Upper lobe of right lung (tissue), 1 donor: ENCODE measurements at regions not wholly inside any gene's neighbourhood (a gene's known extent, or its start where the extent isn't known, plus 50 kb on each side); places are given as distances from the start of the nearest gene placed in this dataset.
A peak's percentile ranks its signal among the peaks of the same experiment; 100 is the strongest.

Experiments
- ATAC-seq: fragments of 200-7000 bp; cut with Tn5 transposase; one replicate; pipeline ENCODE4 v1.9.1; 2020; ENCODE audit warnings: mild to moderate bottlenecking, moderate library complexity
- DNase-seq: peaks from one replicate; pipeline ENCODE4 v3.0.0-alpha.2; 2020
- H3K27ac ChIP-seq: fragments of 200-600 bp; one replicate; pipeline ENCODE4 v1.8.0; 2022
- H3K27me3 ChIP-seq: fragments of 200-600 bp; one replicate; pipeline ENCODE4 v1.8.0; 2022; ENCODE audit warnings: mild to moderate bottlenecking
- H3K36me3 ChIP-seq: fragments of 200-600 bp; one replicate; pipeline ENCODE4 v1.8.0; 2022
- H3K4me1 ChIP-seq: fragments of 200-600 bp; one replicate; pipeline ENCODE4 v1.8.0; 2022
- H3K4me3 ChIP-seq: fragments of 200-600 bp; one replicate; pipeline ENCODE4 v1.8.0; 2022; ENCODE audit warnings: mild to moderate bottlenecking
- H3K9me3 ChIP-seq: fragments of 200-600 bp; one replicate; pipeline ENCODE4 v1.8.0; 2022
- intact Hi-C: fragments of 100-400 bp; cut with DNase I; formaldehyde crosslinking; loops from one replicate; pipeline ENCODE4 v1.11.0; 2022
- TF ChIP-seq, protein P1 (sequence below): fragments of 200-600 bp; IDR thresholded peaks from one replicate; pipeline ENCODE4 v1.8.0; 2022; ENCODE audit warnings: antibody characterized with exemption
- donor health status: DM: no; HTN: yes; CAD: no; lungs with severe emphysema.

DNA sequence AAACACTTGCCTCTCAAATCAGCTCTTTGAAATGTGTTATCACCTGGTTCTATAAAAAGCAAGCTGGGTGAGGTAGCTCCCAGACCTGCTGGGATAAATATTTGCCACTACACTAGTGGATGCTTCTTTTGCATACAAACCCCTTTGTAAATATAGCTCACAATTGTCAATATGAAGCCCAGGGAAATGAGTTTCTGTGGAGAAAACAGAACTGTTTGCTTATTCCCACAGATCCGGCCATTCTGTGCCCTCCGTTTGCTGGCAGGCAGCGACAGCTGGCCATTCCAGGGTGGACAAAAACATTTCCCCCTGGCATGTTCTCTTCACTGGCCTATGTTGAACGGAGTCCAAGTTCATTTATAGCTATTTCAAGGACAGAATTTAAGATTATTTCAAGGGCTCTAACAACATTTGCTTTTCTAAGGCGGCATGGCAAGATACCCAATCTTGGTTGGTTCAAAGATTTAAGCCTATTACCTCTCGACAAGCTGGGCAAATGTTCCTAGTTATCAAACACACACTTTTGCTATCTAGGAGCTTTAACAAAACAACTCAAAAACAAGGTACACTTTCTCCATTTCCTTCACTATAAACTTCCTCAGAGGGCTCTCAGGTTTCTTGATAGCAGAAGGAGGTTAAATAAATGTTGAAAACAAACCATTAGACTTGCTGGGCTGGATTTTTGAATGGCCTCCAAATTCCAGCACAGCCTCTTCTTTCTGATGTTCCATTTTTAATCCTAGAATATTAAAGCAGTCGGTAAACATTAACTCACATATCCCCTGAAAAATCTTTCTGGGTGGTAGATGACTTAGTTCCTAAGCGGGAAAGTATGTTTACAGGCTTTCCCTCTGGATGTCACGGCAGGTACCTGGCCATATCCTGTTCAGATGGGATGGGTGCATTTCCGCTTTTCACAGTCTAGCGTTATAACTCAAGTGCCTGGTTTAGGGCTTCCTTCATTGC lies 332.3 kb downstream of the PLK2 start:
- TF ChIP-seq, protein P1, sequence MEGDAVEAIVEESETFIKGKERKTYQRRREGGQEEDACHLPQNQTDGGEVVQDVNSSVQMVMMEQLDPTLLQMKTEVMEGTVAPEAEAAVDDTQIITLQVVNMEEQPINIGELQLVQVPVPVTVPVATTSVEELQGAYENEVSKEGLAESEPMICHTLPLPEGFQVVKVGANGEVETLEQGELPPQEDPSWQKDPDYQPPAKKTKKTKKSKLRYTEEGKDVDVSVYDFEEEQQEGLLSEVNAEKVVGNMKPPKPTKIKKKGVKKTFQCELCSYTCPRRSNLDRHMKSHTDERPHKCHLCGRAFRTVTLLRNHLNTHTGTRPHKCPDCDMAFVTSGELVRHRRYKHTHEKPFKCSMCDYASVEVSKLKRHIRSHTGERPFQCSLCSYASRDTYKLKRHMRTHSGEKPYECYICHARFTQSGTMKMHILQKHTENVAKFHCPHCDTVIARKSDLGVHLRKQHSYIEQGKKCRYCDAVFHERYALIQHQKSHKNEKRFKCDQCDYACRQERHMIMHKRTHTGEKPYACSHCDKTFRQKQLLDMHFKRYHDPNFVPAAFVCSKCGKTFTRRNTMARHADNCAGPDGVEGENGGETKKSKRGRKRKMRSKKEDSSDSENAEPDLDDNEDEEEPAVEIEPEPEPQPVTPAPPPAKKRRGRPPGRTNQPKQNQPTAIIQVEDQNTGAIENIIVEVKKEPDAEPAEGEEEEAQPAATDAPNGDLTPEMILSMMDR = no peak
- Histone ChIP-seq H3K27me3 (no peaks in the 10 kb centered on the region), H3K27ac (peak overlapping the region; percentile 33), H3K9me3 (no peaks in the 10 kb centered on the region), H3K4me3 (no peak overlapping the region), H3K36me3 (no peaks in the 10 kb centered on the region), H3K4me1 (peaks cover 6% of the 10 kb centered on the region)
- ATAC-seq (peak; percentile 85), DNase-seq (no peak)
- intact Hi-C loops = no loop called here

DNA sequence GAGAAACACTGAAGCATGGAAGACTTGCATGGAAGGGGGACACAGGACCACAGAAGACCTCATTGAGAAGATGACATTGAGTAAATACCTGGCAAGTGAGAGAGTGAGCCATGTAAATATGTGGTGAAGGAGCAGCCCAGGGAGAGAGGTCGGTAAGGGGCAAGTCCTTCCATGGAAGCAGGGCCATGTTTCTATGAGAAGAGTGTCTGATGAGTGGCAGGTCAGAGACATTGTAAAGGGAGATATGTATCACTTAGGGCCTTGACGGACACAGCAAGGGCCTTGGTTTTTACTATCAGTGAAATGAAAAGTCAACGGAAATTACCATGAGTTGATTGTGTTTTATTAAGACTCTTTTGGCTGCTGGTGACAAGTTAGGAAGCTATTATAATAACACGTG lies 336.4 kb downstream of the PLK2 start:
- Histone ChIP-seq H3K4me1 (peaks cover 6% of the 10 kb centered on the region), H3K27me3 (no peaks in the 10 kb centered on the region), H3K36me3 (no peaks in the 10 kb centered on the region), H3K9me3 (no peaks in the 10 kb centered on the region), H3K27ac (no peak overlapping the region), H3K4me3 (no peak overlapping the region)
- ATAC-seq = no peak
- DNase-seq = no peak
- TF ChIP-seq, protein P1 = no peak
- intact Hi-C loops = no loop called here

- Histone ChIP-seq H3K4me3 (no peak overlapping the region), H3K27ac (no peak overlapping the region), H3K36me3 (no peaks in the 10 kb centered on the region), H3K9me3 (no peaks in the 10 kb centered on the region), H3K27me3 (peaks cover under 1% of the 10 kb centered on the region), H3K4me1 (peaks cover under 1% of the 10 kb centered on the region)
- DNase-seq = no peak
- ATAC-seq = no peak
- TF ChIP-seq, protein P1 = no peak
- intact Hi-C loops = no loop called here
Observed at GRCh38 chr5:58122848-58123392, 337.0 kb downstream of the PLK2 start.

DNA sequence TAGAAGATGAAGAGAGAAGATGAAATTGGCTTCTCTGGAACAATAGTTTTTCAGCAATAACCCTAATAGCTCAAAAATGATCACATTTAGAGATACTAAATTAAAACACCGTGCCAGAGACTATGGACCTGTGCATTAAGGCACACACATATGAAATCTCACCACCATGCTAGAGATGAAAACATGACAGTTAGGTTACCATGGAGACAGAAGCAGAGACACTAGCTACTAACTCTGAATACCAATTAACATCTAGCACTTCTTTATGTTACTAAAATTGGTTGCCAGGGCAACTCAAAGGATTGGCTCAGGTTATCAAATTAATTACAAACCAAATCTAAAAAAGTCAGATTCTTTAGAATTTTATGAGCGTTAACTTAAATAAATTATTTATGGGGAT lies 337.7 kb downstream of the PLK2 start:
- Histone ChIP-seq H3K4me3 (no peak overlapping the region), H3K27me3 (peaks cover 4% of the 10 kb centered on the region), H3K9me3 (no peaks in the 10 kb centered on the region), H3K36me3 (no peaks in the 10 kb centered on the region), H3K27ac (no peak overlapping the region), H3K4me1 (no peaks in the 10 kb centered on the region)
- no peak for DNase-seq
- no peak for ATAC-seq
- intact Hi-C loops = no loop called here
- TF ChIP-seq, protein P1 = no peak

- Histone ChIP-seq H3K27me3 (peaks cover 4% of the 10 kb centered on the region), H3K4me3 (no peak overlapping the region), H3K4me1 (no peaks in the 10 kb centered on the region), H3K9me3 (no peaks in the 10 kb centered on the region), H3K36me3 (no peaks in the 10 kb centered on the region), H3K27ac (no peak overlapping the region)
- DNase-seq = no peak
- ATAC-seq = no peak
- TF ChIP-seq, protein P1 = no peak
- intact Hi-C loops = no loop called here
Observed at GRCh38 chr5:58121391-58121790, 338.5 kb downstream of the PLK2 start.
